Upper lobe of left lung (tissue), 4 donors: ENCODE measurements at regions not wholly inside any gene's neighbourhood (a gene's known extent, or its start where the extent isn't known, plus 50 kb on each side); places are given as distances from the start of the nearest gene placed in this dataset.

Experiments used
- POLR2A ChIP-seq, 4 donors: fragments of 450-650 bp; IDR thresholded peaks; one replicate each; pipeline ENCODE4 v1.5.1; 2016 to 2017; ENCODE audit warnings: antibody characterized with exemption in 4 of 4, mild to moderate bottlenecking in 2 of 4
- TF ChIP-seq, protein P1 (sequence below), 6 experiments: fragments of 450-650 bp in 4 of 6; fragments of 200-600 bp in 2 of 6; sonication (generic) in 2 of 6; IDR thresholded peaks; one replicate each; pipeline ENCODE4 v1.5.1; 2016 to 2019; ENCODE audit warnings: antibody characterized with exemption in 6 of 6

DNA sequence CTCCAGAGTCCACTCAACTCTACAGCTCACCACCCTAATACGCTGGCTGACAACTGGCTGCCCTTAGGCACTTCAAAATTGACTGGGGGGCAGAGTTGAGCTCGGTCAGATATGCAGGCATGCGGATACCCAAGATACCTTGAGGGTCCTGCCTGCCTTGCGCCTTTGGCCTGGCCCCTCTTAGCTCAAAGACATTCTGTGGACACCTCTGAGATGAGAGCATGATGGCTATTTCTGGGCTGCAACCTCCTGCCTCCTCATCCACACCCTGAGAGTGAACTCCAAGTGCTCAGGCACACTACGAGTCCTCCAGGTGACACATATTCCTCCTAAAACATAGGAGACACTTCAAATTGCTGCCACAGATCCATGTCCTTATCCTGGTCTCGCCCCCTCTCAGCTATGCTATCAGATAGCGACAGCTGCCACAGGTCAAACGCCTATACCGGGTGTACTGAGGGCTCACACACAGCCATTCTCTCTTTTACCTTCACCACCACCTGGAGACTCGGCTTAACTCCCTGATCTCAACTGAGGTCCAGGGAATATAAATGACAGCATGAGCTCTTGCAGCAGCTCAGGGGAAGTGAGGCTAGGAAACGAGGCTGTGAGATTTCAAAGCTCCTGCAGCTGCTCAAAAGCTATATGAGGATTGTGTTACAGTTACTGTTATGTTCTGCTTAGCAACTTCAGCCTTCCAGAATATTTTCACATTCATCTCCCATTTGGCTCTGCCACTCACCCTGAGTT, 60.5 kb upstream of the TEX51 start:
- TF ChIP-seq, protein P1, sequence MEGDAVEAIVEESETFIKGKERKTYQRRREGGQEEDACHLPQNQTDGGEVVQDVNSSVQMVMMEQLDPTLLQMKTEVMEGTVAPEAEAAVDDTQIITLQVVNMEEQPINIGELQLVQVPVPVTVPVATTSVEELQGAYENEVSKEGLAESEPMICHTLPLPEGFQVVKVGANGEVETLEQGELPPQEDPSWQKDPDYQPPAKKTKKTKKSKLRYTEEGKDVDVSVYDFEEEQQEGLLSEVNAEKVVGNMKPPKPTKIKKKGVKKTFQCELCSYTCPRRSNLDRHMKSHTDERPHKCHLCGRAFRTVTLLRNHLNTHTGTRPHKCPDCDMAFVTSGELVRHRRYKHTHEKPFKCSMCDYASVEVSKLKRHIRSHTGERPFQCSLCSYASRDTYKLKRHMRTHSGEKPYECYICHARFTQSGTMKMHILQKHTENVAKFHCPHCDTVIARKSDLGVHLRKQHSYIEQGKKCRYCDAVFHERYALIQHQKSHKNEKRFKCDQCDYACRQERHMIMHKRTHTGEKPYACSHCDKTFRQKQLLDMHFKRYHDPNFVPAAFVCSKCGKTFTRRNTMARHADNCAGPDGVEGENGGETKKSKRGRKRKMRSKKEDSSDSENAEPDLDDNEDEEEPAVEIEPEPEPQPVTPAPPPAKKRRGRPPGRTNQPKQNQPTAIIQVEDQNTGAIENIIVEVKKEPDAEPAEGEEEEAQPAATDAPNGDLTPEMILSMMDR (IDR thresholded peaks at IDR 0.05), result no peak
- no peak for TF ChIP-seq POLR2A (IDR thresholded peaks at IDR 0.05)
